Activated naive CD4-positive, alpha-beta T cell treated with anti-CD3 and anti-CD28 coated beads, Interleukin-2, amount 10 ng/mL, durations not matched to agents 7 days and 5 days (primary cell): ENCODE measurements at regions not wholly inside any gene's neighbourhood (a gene's known extent, or its start where the extent isn't known, plus 50 kb on each side); places are given as distances from the start of the nearest gene placed in this dataset.

Experiments
- CTCF ChIA-PET: fragments of 350-600 bp; sonication (Branson Sonifier 250); formaldehyde crosslinking; loops from one replicate; lab custom pipeline; 2021; ENCODE audit warnings: antibody characterized with exemption; lab: Charles Lee
- DNase-seq: peaks from one replicate; pipeline ENCODE4 v3.0.0-alpha.2; 2020
- H3K27ac Mint-ChIP-seq: one replicate; pipeline ENCODE4 v1.8.0; 2021; ENCODE audit warnings: mild to moderate bottlenecking, moderate library complexity, mixed read lengths
- H3K27me3 Mint-ChIP-seq: one replicate; pipeline ENCODE4 v1.8.0; 2021; ENCODE audit warnings: mild to moderate bottlenecking, mixed read lengths
- H3K36me3 Mint-ChIP-seq: one replicate; pipeline ENCODE4 v1.8.0; 2021; ENCODE audit warnings: mixed read lengths
- H3K4me1 Mint-ChIP-seq: one replicate; pipeline ENCODE4 v1.8.0; 2021; ENCODE audit warnings: mixed read lengths
- H3K4me3 Mint-ChIP-seq: one replicate; pipeline ENCODE4 v1.8.0; 2021; ENCODE audit warnings: mild to moderate bottlenecking, moderate library complexity, mixed read lengths
- H3K9me3 Mint-ChIP-seq: one replicate; pipeline ENCODE4 v1.8.0; 2021; ENCODE audit warnings: mixed read lengths

DNA sequence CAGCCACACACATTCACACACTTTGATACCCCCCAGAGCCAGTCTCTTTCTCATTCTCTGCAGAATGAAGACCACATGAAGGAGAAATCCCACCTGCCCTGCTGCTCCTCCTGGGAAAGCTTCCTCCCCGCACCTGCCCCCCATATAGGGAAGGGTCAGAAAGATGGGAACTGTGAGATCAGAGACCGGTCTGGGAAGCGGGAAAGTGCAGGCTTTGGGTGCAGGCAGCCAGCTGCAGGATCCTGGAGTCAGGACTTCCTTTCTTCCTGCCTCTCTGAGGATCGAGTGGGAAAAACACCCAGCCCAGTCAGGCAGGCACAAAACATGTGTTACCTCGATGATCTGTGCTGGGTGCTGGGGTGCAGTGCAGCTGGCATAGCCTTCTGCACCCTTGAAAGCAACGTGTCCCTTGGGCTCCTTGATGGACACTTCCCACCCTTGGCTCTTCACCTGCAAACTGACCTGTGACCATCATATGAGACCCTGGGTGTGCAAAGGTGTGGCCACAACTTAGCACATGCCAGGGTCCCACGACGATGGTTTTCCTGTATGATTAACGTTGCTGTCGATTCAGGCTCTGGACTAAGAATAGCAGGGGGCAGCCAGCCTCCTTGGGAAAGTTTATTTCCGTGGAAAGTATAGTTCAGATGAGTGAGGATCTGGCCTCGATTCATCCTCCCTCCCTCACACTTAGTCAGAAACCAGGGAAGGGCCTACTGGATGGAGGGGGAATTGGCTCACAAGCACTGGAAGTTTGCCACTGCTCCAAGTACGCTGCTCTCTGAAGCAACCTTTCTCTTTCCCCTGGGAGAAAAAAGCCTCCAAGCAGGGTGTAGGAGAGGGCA is 105.4 kb upstream of the MED13L start:
- peaks cover 28% of the 10 kb centered on the region for H3K27me3 Mint-ChIP-seq
- no peak overlapping the region for H3K27ac Mint-ChIP-seq
- H3K4me3 Mint-ChIP-seq: no peak overlapping the region
- H3K36me3 Mint-ChIP-seq: no peaks in the 10 kb centered on the region
- DNase-seq: no peak
- H3K9me3 Mint-ChIP-seq: no peaks in the 10 kb centered on the region
- no peaks in the 10 kb centered on the region for H3K4me1 Mint-ChIP-seq
- CTCF ChIA-PET: no interaction called here

DNA sequence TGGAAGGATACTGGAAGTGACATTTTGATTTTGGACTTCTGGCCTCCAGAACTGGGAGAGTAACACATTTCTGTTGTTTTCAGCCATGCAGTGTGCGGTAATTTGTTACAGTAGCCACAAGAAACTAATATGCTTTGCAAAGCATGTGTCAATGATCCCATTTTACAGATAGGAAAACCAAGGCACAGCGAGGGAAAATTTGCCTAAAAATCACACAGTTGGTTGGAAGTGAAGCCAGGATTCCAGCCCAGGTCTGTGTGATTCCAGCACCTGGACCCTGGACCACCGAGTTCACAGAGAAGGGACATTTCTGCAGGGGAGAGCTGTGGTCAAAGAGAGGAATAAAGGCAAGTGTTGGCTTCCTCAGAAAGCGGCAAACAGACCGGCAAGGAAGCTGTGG is 106.7 kb upstream of the MED13L start:
- CTCF ChIA-PET: no interaction called here
- Mint-ChIP-seq H3K4me3 (no peak overlapping the region), H3K27me3 (peaks cover 25% of the 10 kb centered on the region), H3K27ac (no peak overlapping the region), H3K4me1 (no peaks in the 10 kb centered on the region), H3K9me3 (no peaks in the 10 kb centered on the region), H3K36me3 (no peaks in the 10 kb centered on the region)
- no peak for DNase-seq

DNA sequence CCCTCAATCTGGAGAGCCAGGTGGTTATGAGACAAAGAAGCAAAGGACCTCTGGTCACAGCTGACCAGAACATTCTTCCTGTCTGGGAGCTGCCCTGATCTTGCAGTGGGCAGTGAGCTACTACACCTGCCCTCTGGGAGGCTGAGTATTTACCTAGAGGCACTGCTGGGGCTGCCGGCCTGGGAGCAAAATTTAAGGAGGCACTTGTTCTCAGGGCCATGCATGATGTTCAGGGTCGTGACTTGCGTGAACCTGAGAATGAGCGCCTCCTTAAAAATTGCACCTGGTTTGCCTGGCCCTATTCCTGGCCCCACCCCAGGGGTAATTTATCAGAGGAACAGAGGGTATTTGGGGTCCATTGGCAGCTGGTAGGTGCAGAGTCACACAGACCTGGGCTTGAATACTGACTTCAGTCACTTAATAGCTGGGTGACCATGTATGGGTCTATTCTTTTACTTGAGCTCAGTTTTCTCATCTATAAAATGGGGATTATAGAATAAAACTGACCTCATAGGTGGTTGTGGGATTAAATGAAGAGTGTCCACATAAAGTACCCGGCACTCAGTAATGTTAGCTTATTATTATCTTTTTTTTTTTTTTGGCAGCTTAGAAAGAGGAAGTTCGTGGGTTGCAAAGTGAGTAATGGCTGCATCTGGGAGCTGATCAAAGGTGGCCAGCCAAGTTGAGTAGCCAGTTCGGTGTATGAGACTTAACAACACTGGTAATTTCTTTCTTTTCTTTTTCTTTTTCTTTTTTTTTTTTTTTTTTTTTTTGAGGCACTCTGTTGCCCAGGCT is 107.4 kb upstream of the MED13L start:
- Mint-ChIP-seq H3K9me3 (no peaks in the 10 kb centered on the region), H3K27ac (no peak overlapping the region), H3K36me3 (no peaks in the 10 kb centered on the region), H3K4me1 (no peaks in the 10 kb centered on the region), H3K27me3 (peaks cover 24% of the 10 kb centered on the region), H3K4me3 (no peak overlapping the region)
- no peak for DNase-seq
- CTCF ChIA-PET: interaction anchor here (0.7 kb wide), 1 partner anchor 27 kb away, joined by 4 read pairs; no protein-coding TSS in a partner anchor

DNA sequence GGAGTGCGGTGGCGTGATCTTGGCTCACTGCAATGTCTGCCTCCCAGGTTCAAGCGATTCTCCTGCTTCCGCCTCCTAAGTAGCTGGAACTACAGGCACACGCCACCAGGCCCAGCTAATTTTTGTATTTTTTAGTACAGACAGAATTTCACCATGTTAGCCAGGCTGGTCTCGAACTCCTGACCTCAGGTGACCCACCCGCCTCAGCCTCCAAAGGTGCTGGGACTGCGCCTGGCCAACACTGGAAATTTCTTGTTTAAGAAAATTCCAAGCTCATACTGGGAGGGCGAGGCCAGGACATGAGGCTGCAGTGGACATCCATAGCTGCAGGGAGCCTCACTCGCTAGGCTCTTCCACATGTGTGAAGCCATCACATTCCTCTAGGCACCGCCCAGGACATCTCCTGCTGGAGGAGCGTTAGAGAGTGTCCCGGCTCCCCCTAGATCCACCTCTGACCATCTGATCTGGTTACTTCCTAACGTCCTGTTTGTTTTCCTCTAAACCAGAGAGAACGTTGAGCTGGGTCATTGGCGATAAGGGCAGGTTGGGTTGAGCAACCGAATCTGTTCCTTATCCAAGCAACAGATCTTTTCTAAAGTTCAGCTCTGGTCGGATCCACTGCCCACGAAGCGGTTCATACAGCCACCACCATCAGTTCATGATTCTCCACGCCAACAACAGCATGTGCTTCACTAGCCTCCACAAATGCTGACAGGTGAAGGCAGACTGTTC is 108.2 kb upstream of the MED13L start:
- no peak for DNase-seq
- peaks cover 18% of the 10 kb centered on the region for H3K27me3 Mint-ChIP-seq
- no peak overlapping the region for H3K4me3 Mint-ChIP-seq
- no peak overlapping the region for H3K27ac Mint-ChIP-seq
- CTCF ChIA-PET: interaction anchor here (0.7 kb wide), 1 partner anchor 26 kb away, joined by 4 read pairs; no protein-coding TSS in a partner anchor
- no peaks in the 10 kb centered on the region for H3K4me1 Mint-ChIP-seq
- H3K36me3 Mint-ChIP-seq: no peaks in the 10 kb centered on the region
- no peaks in the 10 kb centered on the region for H3K9me3 Mint-ChIP-seq

DNA sequence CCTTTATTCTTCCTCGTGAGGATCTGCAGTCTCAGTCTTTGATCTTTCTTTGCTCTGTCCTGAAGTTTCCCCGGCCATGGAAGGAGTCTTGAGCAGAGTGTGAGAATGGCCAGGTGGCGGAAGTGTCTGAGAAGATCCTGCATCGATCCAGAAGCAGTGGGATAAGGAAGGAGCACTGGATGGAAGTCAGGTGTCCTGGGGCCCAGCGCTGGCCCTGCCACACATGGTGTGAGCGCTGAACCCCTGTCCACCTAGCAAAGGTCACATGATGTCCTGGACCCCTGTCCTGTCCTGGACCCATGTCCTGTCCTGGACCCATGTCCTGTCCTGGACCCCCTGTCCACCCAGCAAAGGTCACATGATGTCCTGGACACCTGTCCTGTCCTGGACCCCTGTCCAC is 111.8 kb upstream of the MED13L start:
- H3K27me3 Mint-ChIP-seq: peaks cover 11% of the 10 kb centered on the region
- H3K36me3 Mint-ChIP-seq: no peaks in the 10 kb centered on the region
- no peak overlapping the region for H3K4me3 Mint-ChIP-seq
- peaks cover 2% of the 10 kb centered on the region for H3K4me1 Mint-ChIP-seq
- CTCF ChIA-PET: no interaction called here
- no peaks in the 10 kb centered on the region for H3K9me3 Mint-ChIP-seq
- H3K27ac Mint-ChIP-seq: no peak overlapping the region
- DNase-seq: no peak

DNA sequence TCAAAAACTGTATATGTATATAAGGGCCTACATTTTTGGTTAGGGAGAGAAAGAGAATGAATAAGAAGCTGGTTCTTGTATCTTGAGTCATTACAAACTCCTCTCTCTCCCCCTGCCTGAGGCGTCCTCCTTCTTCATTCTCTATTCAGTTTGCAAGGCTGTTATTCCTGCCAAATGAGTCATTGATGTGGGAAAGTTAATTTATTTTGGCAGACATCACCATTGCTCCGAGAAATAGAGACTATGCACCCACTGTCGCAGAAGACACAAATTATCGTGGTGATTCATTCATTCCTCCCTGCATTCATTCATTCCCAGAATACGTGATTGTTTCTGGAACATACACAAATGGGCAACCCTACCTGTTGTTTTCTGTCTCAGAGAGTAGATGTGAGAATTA is 112.5 kb upstream of the MED13L start:
- Mint-ChIP-seq H3K27ac (no peak overlapping the region), H3K4me1 (peaks cover 2% of the 10 kb centered on the region), H3K9me3 (no peaks in the 10 kb centered on the region), H3K4me3 (no peak overlapping the region), H3K27me3 (peaks cover 10% of the 10 kb centered on the region), H3K36me3 (no peaks in the 10 kb centered on the region)
- CTCF ChIA-PET: no interaction called here
- DNase-seq: no peak

DNA sequence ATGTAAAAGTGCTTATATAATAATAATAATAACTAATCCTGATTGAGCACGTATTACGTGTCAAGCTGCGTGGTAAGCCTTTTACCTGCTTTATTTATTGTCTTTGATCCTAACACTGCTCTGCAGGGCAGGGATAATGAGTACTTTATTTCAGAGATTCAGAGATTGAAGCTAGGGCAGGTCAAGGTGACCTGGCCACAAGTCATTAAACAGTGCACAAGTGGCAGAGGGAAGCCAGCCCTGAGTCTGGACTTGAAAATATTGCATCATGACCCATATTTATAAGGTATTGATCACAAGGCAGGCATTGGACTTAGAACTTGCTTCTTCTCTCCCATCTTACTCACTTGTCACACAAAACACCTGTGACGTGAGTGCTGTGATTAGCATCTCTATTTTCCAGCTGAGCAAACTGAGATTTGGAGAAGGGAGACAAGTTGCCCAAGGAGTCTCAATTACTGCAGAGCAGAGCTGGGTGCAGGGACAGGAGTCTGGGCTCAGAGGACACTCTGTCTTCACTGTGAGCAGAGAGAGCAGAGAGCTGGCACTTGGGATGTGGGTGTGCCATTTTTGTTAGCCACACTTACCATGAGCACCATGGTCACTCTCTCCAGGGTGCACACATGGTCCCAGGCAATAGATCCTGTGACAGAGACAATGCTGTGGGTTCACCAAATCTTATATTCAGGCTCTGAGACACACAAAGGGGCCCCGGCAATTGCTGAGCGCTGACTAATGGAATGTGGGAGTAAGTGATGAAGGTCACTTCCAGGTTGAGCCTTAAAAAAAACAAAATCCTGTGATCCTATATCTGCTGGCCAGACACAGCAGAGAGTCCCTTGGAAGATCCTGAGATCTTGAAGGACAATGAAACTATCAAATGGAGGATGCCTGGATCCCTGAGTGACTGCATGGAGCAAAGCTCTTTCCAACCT is 113.2 kb upstream of the MED13L start:
- DNase-seq: no peak
- Mint-ChIP-seq H3K4me3 (no peak overlapping the region), H3K9me3 (no peaks in the 10 kb centered on the region), H3K36me3 (no peaks in the 10 kb centered on the region), H3K27ac (no peak overlapping the region), H3K27me3 (peaks cover 10% of the 10 kb centered on the region), H3K4me1 (peaks cover 2% of the 10 kb centered on the region)
- CTCF ChIA-PET: interaction anchor here (0.8 kb wide), 1 partner anchor 208 kb away, joined by 3 read pairs; no protein-coding TSS in a partner anchor

DNA sequence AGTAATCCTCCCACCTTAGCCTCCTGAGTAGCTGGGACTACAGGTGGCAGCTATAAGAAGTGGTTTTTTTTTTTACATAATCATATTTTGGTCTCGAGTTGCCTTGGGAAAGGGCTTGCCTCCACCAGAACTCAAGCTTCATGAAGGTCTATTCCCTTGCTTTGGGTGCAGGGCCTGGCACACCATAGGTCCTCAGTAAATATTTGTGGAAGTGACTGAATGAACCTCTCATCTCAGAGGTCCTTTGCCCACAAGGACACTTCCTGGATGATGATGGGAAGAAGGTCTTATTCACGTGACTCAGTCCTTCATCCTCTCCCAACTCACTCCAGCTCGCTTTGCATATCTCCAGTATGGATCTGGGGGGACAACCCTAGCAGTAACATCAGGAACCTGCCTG is 114.0 kb upstream of the MED13L start:
- H3K4me1 Mint-ChIP-seq: peaks cover 2% of the 10 kb centered on the region
- H3K4me3 Mint-ChIP-seq: no peak overlapping the region
- DNase-seq: no peak
- H3K27me3 Mint-ChIP-seq: peaks cover 10% of the 10 kb centered on the region
- no peaks in the 10 kb centered on the region for H3K9me3 Mint-ChIP-seq
- CTCF ChIA-PET: interaction anchor here (0.8 kb wide), 1 partner anchor 207 kb away, joined by 3 read pairs; no protein-coding TSS in a partner anchor
- no peak overlapping the region for H3K27ac Mint-ChIP-seq
- H3K36me3 Mint-ChIP-seq: no peaks in the 10 kb centered on the region

DNA sequence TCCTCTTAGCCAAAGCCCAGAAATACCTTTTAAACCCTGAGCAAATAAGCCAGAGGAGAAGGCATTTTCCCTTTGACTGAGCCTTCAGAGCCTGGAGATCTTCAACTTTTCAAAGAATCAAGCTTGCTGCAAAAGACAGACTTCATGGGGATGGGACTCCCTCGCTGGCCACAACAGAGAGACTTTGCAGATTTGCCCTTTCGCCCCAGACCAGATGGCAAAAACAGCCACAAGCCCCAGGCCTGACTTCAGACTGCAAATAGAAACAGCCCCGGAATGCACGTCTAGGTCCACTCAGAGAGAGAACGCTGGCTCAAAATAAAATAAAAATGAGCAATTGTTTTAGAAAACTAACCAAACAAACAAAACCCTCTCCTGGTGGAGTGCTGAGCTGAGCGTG is 114.6 kb upstream of the MED13L start:
- Mint-ChIP-seq H3K27me3 (peaks cover 12% of the 10 kb centered on the region), H3K9me3 (no peaks in the 10 kb centered on the region), H3K4me1 (peaks cover 2% of the 10 kb centered on the region), H3K36me3 (no peaks in the 10 kb centered on the region), H3K4me3 (no peak overlapping the region), H3K27ac (no peak overlapping the region)
- no peak for DNase-seq
- CTCF ChIA-PET: interaction anchor here (0.8 kb wide), 1 partner anchor 207 kb away, joined by 3 read pairs; no protein-coding TSS in a partner anchor

DNA sequence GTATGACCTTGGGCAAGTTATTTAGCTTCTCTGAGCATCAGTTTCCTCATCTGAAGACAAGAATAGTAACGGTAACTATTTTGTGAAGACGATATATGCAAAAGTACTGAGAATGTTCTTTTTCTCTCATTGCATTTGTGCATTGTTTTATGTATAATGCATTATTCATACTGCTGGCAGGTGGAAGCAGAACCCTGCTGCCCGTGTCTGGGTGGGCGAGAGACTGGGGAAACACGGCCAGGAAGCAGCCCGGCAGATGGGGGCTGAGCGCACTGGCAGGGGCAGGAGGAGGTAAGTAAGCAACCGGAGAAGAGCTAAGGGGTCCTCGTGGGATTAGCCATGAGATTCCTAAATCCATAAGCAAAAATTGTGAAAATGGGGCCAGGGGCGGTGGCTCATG is 115.8 kb upstream of the MED13L start:
- Mint-ChIP-seq H3K27me3 (peaks cover 15% of the 10 kb centered on the region), H3K4me1 (peaks cover 2% of the 10 kb centered on the region), H3K4me3 (no peak overlapping the region), H3K36me3 (no peaks in the 10 kb centered on the region), H3K27ac (no peak overlapping the region), H3K9me3 (peaks cover 3% of the 10 kb centered on the region)
- CTCF ChIA-PET: no interaction called here
- DNase-seq: no peak

DNA sequence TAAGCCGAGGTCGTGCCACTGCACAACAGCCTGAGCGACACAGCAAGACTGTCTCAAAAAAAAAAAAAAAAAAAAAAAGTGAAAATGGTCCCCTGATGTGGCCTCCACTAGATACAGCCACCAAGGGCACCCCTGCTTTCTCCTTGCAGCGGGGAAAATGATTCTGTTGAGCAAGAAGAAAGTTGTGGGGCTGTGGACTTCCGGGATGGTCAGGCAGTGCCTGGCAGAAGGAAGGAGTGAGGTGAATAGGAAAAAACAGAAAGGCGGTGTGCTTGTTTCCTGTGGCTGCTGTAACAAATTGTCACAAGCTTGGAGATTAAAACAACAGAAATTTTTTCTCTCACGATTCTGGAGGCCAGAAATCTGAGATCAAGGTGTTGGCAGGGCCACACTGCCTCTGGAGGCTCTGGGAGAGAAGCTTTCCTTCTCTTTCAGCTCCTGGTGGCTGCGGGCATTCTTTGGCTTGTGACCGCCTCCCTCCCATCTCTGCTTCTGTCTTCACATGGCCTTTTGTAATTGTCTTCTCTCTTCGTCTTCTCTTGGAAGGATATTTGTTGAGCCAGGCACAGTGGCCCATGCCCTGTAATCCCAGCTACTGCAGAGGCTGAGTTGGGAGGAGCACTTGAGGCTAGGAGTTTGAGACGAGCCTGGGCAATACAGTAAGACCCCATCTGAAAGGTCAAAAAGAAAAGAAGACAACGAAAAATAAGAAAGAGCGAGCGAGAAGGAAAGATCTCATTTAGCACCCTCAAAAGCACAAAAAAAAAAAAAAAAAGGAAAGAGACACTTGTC is 116.6 kb upstream of the MED13L start:
- no peak overlapping the region for H3K4me3 Mint-ChIP-seq
- no peaks in the 10 kb centered on the region for H3K36me3 Mint-ChIP-seq
- no peak for DNase-seq
- H3K27ac Mint-ChIP-seq: no peak overlapping the region
- CTCF ChIA-PET: no interaction called here
- H3K27me3 Mint-ChIP-seq: peaks cover 15% of the 10 kb centered on the region
- peaks cover 5% of the 10 kb centered on the region for H3K9me3 Mint-ChIP-seq
- H3K4me1 Mint-ChIP-seq: peaks cover 2% of the 10 kb centered on the region

DNA sequence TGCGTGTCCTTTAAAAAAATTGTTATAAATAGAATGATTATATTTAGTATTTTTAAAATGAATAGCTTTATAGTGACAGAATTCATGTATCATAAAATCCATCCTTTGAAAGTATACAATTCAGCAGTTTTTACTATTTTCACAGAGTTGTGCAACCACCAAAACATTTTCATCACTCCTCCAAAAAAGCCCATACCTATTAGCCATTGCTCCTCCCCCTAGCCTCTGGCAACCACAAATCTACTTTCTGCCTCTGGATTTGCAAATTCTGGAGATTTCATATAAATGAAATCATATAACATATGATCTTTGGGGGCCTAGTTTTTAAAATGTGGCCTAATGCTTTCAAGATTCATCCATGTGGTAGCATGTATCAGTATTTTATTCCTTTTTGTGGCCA is 117.9 kb upstream of the MED13L start:
- no peaks in the 10 kb centered on the region for H3K36me3 Mint-ChIP-seq
- peaks cover 18% of the 10 kb centered on the region for H3K27me3 Mint-ChIP-seq
- peaks cover 2% of the 10 kb centered on the region for H3K4me1 Mint-ChIP-seq
- CTCF ChIA-PET: no interaction called here
- H3K4me3 Mint-ChIP-seq: no peak overlapping the region
- H3K9me3 Mint-ChIP-seq: peaks cover 8% of the 10 kb centered on the region
- H3K27ac Mint-ChIP-seq: no peak overlapping the region
- DNase-seq: no peak

DNA sequence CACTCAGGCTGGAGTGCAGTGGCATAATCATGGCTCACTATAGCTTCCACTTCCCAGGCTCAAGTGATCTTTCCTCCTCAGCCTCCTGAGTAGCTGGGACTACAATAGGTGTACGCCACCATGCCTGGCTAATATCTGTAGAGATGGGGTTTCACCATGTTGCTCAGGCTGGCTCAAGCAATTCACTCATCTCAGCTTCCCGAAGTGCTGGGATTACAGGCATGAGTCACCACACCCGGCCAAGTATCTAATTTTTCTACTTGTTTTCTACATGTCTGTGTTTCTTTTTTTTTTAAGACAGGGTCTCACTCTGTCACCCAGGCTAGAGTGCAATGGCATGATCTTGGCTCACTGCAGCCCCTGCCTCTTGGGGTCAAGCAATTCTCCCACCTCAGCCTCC is 119.7 kb upstream of the MED13L start:
- CTCF ChIA-PET: no interaction called here
- Mint-ChIP-seq H3K4me3 (no peak overlapping the region), H3K4me1 (peaks cover 2% of the 10 kb centered on the region), H3K27me3 (peaks cover 18% of the 10 kb centered on the region), H3K9me3 (peaks cover 23% of the 10 kb centered on the region), H3K27ac (no peak overlapping the region), H3K36me3 (no peaks in the 10 kb centered on the region)
- no peak for DNase-seq
